ENCODE measurements at regions not wholly inside any gene's neighbourhood (a gene's known extent, or its start where the extent isn't known, plus 50 kb on each side); places are given as distances from the start of the nearest gene placed in this dataset.

DNA sequence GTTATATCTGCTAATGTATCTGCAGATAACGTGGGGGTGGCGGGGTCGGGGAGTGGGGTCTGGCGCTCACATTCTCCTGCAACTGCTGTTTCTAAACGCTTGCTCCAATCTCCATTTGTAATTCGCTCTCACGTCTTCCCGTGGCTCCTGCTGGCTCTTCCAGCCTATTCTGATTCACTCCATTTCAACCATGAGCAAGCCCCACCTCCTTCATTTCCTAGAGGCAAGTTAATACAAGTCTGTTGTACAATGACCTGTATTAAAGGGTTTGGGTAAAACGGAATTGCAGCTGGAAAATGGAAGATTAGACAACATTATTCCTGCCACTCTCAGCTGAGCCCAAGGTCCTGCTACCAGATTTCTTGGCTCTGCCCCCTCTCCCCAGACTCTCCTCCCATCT, 132.3 kb downstream of the CSNK2A3 start:
- no peak for TF ChIP-seq TEAD4 (IDR thresholded peaks at IDR 0.05)
- no peak for TF ChIP-seq YY1 (IDR thresholded peaks at IDR 0.05; ENCODE audit: low read depth)

DNA sequence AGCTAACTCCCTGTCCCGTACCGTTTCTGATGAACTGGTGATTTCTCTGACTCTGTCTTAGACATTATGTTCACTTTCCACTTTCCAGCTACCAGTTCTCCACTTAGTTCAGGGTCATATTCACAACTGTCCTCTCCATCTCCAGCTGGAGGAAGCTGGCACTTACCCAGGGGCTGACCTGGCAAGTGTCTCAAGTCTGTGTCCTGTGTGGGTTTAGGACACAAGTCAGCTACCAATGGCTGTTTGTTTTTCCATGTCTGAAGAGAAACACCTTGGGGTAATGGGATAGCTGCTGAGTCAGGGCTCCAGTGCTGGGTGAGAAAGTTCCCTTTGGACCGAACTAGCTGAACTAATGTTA, 134.4 kb downstream of the CSNK2A3 start:
- TF ChIP-seq NFIC (IDR thresholded peaks at IDR 0.05) = peak; percentile 73
- peak; percentile 71; the same call in 1 of the 2 replicates for TF ChIP-seq TCF12 (IDR thresholded peaks at IDR 0.05; ENCODE audit: low read depth)
- TF ChIP-seq, protein P1, sequence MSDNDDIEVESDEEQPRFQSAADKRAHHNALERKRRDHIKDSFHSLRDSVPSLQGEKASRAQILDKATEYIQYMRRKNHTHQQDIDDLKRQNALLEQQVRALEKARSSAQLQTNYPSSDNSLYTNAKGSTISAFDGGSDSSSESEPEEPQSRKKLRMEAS (IDR thresholded peaks at IDR 0.05) = peak; percentile 0; the same call in 1 of the 2 replicates
- TF ChIP-seq CREB1 (IDR thresholded peaks at IDR 0.05; ENCODE audit: low read depth) = no peak
- no peak for TF ChIP-seq ZBTB7A (IDR thresholded peaks at IDR 0.05; ENCODE audit: low read depth)

DNA sequence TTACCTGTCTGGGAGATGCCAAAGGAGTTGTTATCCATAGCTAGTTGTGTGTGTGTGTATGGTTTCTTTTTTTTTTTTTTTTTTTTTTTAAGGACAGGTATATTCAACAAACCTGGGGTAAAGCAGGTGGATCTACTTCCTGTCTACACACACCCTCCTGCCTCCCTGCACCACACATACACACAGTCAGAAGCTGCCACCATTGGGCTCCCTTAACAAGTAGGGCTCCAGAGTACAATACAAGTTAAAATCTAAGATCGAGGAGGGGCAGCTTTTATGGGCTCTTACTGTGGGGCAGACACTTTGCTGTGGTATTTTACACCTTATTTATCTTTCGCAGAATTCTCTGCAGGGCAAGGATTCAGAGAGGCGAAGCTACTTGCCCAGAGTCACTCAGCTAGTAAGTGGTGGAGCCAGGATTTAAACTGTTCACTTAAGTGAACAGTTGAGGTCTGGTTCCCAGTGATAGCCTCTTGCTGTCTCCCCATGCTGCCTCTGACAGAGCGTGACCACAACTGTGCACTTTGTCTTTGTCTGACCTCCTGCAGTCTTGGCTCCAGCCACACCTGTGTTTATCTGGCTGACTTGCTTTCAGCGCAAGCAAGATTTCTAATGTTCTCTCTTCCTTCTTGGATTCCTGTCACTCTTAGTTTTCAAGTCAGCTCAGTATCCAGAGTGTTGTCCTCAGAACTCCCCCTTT, 135.0 kb downstream of the CSNK2A3 start:
- TF ChIP-seq CREB1 (IDR thresholded peaks at IDR 0.05; ENCODE audit: low read depth) (no peak), RAD21 (IDR thresholded peaks at IDR 0.05; ENCODE audit: low read depth) (no peak), ZBTB7A (IDR thresholded peaks at IDR 0.05; ENCODE audit: low read depth) (no peak), EGR1 (IDR thresholded peaks at IDR 0.05) (no peak), EP300 (IDR thresholded peaks at IDR 0.05; ENCODE audit: borderline replicate concordance) (peak; percentile 80; the same call in 1 of the 2 replicates), FOXM1 (IDR thresholded peaks at IDR 0.05; ENCODE audit: borderline replicate concordance, low read depth) (no peak), CEBPB (IDR thresholded peaks at IDR 0.05) (no peak), NFIC (IDR thresholded peaks at IDR 0.05) (peak; percentile 77), TEAD4 (IDR thresholded peaks at IDR 0.05) (peak; percentile 46; the same call in 1 of the 2 replicates), TAF1 (IDR thresholded peaks at IDR 0.05; ENCODE audit: low read depth) (no peak), TCF12 (IDR thresholded peaks at IDR 0.05; ENCODE audit: low read depth) (peak; percentile 92), YY1 (IDR thresholded peaks at IDR 0.05; ENCODE audit: low read depth) (no peak)
- TF ChIP-seq, protein P1 (IDR thresholded peaks at IDR 0.05) = peak; percentile 59
- TF ChIP-seq, protein P2, sequence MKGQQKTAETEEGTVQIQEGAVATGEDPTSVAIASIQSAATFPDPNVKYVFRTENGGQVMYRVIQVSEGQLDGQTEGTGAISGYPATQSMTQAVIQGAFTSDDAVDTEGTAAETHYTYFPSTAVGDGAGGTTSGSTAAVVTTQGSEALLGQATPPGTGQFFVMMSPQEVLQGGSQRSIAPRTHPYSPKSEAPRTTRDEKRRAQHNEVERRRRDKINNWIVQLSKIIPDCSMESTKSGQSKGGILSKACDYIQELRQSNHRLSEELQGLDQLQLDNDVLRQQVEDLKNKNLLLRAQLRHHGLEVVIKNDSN (IDR thresholded peaks at IDR 0.05) = 0 out of 2 replicates have a peak, but pooled peaks have one; percentile 2
- TF ChIP-seq, protein P3, sequence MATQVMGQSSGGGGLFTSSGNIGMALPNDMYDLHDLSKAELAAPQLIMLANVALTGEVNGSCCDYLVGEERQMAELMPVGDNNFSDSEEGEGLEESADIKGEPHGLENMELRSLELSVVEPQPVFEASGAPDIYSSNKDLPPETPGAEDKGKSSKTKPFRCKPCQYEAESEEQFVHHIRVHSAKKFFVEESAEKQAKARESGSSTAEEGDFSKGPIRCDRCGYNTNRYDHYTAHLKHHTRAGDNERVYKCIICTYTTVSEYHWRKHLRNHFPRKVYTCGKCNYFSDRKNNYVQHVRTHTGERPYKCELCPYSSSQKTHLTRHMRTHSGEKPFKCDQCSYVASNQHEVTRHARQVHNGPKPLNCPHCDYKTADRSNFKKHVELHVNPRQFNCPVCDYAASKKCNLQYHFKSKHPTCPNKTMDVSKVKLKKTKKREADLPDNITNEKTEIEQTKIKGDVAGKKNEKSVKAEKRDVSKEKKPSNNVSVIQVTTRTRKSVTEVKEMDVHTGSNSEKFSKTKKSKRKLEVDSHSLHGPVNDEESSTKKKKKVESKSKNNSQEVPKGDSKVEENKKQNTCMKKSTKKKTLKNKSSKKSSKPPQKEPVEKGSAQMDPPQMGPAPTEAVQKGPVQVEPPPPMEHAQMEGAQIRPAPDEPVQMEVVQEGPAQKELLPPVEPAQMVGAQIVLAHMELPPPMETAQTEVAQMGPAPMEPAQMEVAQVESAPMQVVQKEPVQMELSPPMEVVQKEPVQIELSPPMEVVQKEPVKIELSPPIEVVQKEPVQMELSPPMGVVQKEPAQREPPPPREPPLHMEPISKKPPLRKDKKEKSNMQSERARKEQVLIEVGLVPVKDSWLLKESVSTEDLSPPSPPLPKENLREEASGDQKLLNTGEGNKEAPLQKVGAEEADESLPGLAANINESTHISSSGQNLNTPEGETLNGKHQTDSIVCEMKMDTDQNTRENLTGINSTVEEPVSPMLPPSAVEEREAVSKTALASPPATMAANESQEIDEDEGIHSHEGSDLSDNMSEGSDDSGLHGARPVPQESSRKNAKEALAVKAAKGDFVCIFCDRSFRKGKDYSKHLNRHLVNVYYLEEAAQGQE (IDR thresholded peaks at IDR 0.05; ENCODE audit: low read depth) = no peak

DNA sequence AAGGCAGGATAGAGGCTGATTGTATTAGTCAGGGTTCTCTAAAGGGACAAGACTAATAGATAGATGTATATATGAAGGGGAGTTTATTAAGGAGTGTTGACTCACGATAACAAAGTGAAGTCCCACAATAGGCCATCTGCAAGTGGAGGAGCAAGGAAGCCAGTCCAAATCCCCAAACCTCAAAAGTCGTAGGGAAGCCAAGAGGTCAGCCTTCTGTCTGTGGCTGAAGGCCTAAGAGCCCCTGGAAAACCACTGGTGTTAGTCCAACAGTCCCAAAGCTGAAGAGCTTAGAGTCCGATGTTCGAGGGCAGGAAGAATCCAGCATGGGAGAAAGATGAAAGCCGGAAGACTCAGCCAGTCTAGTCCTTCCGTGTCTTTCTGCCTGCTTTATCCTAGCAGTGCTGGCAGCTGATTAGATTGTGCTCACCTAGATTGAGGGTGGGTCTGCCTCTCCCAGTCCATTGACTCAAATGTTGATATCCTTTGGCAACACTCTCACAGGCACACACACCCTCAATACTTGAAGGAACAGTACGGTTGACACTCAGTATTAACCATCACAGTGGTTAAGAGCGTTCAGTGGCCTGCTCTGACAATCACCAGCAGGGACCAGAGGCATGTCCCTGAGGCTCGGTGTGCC, 135.6 kb downstream of the CSNK2A3 start:
- TF ChIP-seq EP300 (IDR thresholded peaks at IDR 0.05; ENCODE audit: borderline replicate concordance) (no peak), YY1 (IDR thresholded peaks at IDR 0.05; ENCODE audit: low read depth) (no peak), TAF1 (IDR thresholded peaks at IDR 0.05; ENCODE audit: low read depth) (no peak), FOXM1 (IDR thresholded peaks at IDR 0.05; ENCODE audit: borderline replicate concordance, low read depth) (no peak), CEBPB (IDR thresholded peaks at IDR 0.05) (no peak), TCF12 (IDR thresholded peaks at IDR 0.05; ENCODE audit: low read depth) (no peak), EGR1 (IDR thresholded peaks at IDR 0.05) (no peak), ZBTB7A (IDR thresholded peaks at IDR 0.05; ENCODE audit: low read depth) (no peak), TEAD4 (IDR thresholded peaks at IDR 0.05) (no peak), NFIC (IDR thresholded peaks at IDR 0.05) (no peak)
- TF ChIP-seq, protein P3 (IDR thresholded peaks at IDR 0.05; ENCODE audit: low read depth) = no peak
- TF ChIP-seq, protein P2 (IDR thresholded peaks at IDR 0.05) = no peak
- TF ChIP-seq, protein P1 (IDR thresholded peaks at IDR 0.05) = no peak

DNA sequence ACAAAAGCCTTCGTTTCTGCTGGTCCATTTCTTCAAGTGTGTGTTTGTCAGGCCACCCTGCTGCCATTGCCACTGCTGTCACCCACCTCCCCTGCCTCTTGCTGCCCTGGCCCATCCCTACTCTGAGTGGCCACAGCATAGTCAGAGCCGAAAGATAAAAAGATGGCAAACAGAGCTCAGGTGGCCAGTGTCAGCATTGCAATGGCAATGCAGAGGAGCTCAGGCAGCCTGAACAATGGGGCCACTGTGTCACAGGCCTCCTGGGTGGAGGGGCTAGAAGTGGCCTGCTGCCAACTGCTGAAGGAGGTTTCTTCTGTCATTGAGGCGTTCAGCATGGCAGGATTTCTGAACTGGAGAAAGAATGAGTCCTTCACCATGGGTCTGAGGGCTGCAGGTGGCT, 137.1 kb downstream of the CSNK2A3 start:
- TF ChIP-seq, protein P2 (IDR thresholded peaks at IDR 0.05) = no peak
- TF ChIP-seq ZBTB7A (IDR thresholded peaks at IDR 0.05; ENCODE audit: low read depth) (0 out of 2 replicates have a peak, but pooled peaks have one; percentile 50), FOXM1 (IDR thresholded peaks at IDR 0.05; ENCODE audit: borderline replicate concordance, low read depth) (no peak), NFIC (IDR thresholded peaks at IDR 0.05) (peak; percentile 52; the same call in 1 of the 2 replicates)
- TF ChIP-seq, protein P3 (IDR thresholded peaks at IDR 0.05; ENCODE audit: low read depth) = no peak
- TF ChIP-seq, protein P1 (IDR thresholded peaks at IDR 0.05) = no peak

All from Ishikawa (cell line).